Suppressor macrophage treated with lipopolysaccharide for 4 hours (primary cell): ENCODE measurements at regions not wholly inside any gene's neighbourhood (a gene's known extent, or its start where the extent isn't known, plus 50 kb on each side); places are given as distances from the start of the nearest gene placed in this dataset.

Source experiments
- DNase-seq: peaks from one replicate; pipeline ENCODE4 v3.0.0-alpha.2; 2020

GRCh38 chr10:125513429-125514182, 169.4 kb downstream of the TEX36 start:
- no peak for DNase-seq

GRCh38 chr10:125510998-125511397, 172.0 kb downstream of the TEX36 start:
- no peak for DNase-seq

GRCh38 chr10:125505648-125506047, 177.3 kb downstream of the TEX36 start:
- no peak for DNase-seq

- DNase-seq = no peak
These were observed 180.7 kb downstream of the TEX36 start for GRCh38 chr10:125502276-125502675.

- no peak for DNase-seq
These were observed 187.6 kb downstream of the TEX36 start for GRCh38 chr10:125495386-125495785.

GRCh38 chr10:125494651-125495239, 188.2 kb downstream of the TEX36 start:
- DNase-seq = no peak

GRCh38 chr10:125491381-125491780, 191.6 kb downstream of the TEX36 start:
- DNase-seq = no peak

GRCh38 chr10:125489731-125490130, 193.2 kb downstream of the TEX36 start:
- DNase-seq = no peak

GRCh38 chr10:125485665-125486064, 197.3 kb downstream of the TEX36 start:
- no peak for DNase-seq

- DNase-seq = no peak
These were observed 198.8 kb downstream of the TEX36 start for GRCh38 chr10:125484035-125484732.

GRCh38 chr10:125482637-125483036, 200.3 kb downstream of the TEX36 start:
- DNase-seq = no peak

GRCh38 chr10:125482108-125482507, 200.9 kb downstream of the TEX36 start:
- no peak for DNase-seq

GRCh38 chr10:125479059-125479458, 203.9 kb downstream of the TEX36 start:
- DNase-seq = no peak

- no peak for DNase-seq
These were observed 207.1 kb downstream of the TEX36 start for GRCh38 chr10:125475815-125476214.

- DNase-seq = no peak
These were observed 209.7 kb downstream of the TEX36 start for GRCh38 chr10:125473143-125473793.

GRCh38 chr10:125472010-125472607, 210.9 kb downstream of the TEX36 start:
- no peak for DNase-seq

- DNase-seq = no peak
These were observed 214.7 kb downstream of the TEX36 start for GRCh38 chr10:125468278-125468677.

- no peak for DNase-seq
These were observed 216.3 kb downstream of the TEX36 start for GRCh38 chr10:125466685-125467084.

- DNase-seq = no peak
These were observed 220.1 kb downstream of the TEX36 start for GRCh38 chr10:125462845-125463244.

GRCh38 chr10:125460326-125460725, 222.6 kb downstream of the TEX36 start:
- no peak for DNase-seq

- no peak for DNase-seq
These were observed 225.6 kb downstream of the TEX36 start for GRCh38 chr10:125457406-125457805.

- DNase-seq = no peak
These were observed 227.1 kb downstream of the TEX36 start for GRCh38 chr10:125455855-125456254.

GRCh38 chr10:125455431-125455830, 227.5 kb downstream of the TEX36 start:
- no peak for DNase-seq
